Upper lobe of right lung (tissue), 1 donor: ENCODE measurements at regions not wholly inside any gene's neighbourhood (a gene's known extent, or its start where the extent isn't known, plus 50 kb on each side); places are given as distances from the start of the nearest gene placed in this dataset.

Experiments used
- ATAC-seq: fragments of 200-7000 bp; cut with Tn5 transposase; one replicate; pipeline ENCODE4 v1.9.1; 2020; ENCODE audit warnings: mild to moderate bottlenecking, moderate library complexity
- DNase-seq: peaks from one replicate; pipeline ENCODE4 v3.0.0-alpha.2; 2020
- H3K27ac ChIP-seq: fragments of 200-600 bp; one replicate; pipeline ENCODE4 v1.8.0; 2022
- H3K27me3 ChIP-seq: fragments of 200-600 bp; one replicate; pipeline ENCODE4 v1.8.0; 2022; ENCODE audit warnings: mild to moderate bottlenecking
- H3K36me3 ChIP-seq: fragments of 200-600 bp; one replicate; pipeline ENCODE4 v1.8.0; 2022
- H3K4me1 ChIP-seq: fragments of 200-600 bp; one replicate; pipeline ENCODE4 v1.8.0; 2022
- H3K4me3 ChIP-seq: fragments of 200-600 bp; one replicate; pipeline ENCODE4 v1.8.0; 2022; ENCODE audit warnings: mild to moderate bottlenecking
- H3K9me3 ChIP-seq: fragments of 200-600 bp; one replicate; pipeline ENCODE4 v1.8.0; 2022
- intact Hi-C: fragments of 100-400 bp; cut with DNase I; formaldehyde crosslinking; loops from one replicate; pipeline ENCODE4 v1.11.0; 2022
- TF ChIP-seq, protein P1 (sequence below): fragments of 200-600 bp; IDR thresholded peaks from one replicate; pipeline ENCODE4 v1.8.0; 2022; ENCODE audit warnings: antibody characterized with exemption
- donor health status: DM: no; HTN: yes; CAD: no; lungs with severe emphysema.

DNA sequence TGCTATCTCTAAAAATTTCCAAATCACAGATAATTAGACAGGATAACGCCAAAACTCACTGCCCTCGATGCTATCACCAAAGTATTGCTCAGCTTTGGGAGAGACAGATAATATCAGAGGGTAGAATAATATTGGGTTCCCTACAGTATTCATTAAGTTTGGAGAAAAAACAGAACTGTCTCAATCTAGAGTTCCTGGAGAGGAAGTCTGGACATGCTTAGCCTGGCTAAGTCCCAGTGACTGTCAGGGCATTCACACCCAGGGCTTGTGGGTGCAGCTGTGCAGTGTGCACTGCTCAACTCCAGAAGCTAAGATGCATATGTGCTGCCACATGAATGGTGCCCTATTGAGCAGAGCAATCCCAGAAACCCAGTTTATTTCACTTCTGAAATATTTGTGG, 459.6 kb upstream of the DPH6 start:
- ATAC-seq, result no peak
- Histone ChIP-seq H3K4me3 (no peak overlapping the region), H3K27ac (no peak overlapping the region), H3K36me3 (no peaks in the 10 kb centered on the region), H3K9me3 (no peaks in the 10 kb centered on the region), H3K27me3 (no peaks in the 10 kb centered on the region), H3K4me1 (no peaks in the 10 kb centered on the region)
- intact Hi-C loops, result no loop called here
- TF ChIP-seq, protein P1, sequence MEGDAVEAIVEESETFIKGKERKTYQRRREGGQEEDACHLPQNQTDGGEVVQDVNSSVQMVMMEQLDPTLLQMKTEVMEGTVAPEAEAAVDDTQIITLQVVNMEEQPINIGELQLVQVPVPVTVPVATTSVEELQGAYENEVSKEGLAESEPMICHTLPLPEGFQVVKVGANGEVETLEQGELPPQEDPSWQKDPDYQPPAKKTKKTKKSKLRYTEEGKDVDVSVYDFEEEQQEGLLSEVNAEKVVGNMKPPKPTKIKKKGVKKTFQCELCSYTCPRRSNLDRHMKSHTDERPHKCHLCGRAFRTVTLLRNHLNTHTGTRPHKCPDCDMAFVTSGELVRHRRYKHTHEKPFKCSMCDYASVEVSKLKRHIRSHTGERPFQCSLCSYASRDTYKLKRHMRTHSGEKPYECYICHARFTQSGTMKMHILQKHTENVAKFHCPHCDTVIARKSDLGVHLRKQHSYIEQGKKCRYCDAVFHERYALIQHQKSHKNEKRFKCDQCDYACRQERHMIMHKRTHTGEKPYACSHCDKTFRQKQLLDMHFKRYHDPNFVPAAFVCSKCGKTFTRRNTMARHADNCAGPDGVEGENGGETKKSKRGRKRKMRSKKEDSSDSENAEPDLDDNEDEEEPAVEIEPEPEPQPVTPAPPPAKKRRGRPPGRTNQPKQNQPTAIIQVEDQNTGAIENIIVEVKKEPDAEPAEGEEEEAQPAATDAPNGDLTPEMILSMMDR, result no peak
- DNase-seq, result no peak

- no peaks in the 10 kb centered on the region for H3K36me3 ChIP-seq
- intact Hi-C loops, result no loop called here
- no peaks in the 10 kb centered on the region for H3K27me3 ChIP-seq
- no peaks in the 10 kb centered on the region for H3K9me3 ChIP-seq
- no peak overlapping the region for H3K4me3 ChIP-seq
- H3K4me1 ChIP-seq, result no peaks in the 10 kb centered on the region
- ATAC-seq (no peak), DNase-seq (no peak)
- H3K27ac ChIP-seq, result no peak overlapping the region
- TF ChIP-seq, protein P1, result no peak
Measured at GRCh38 chr15:36007699-36008098, 461.7 kb upstream of the DPH6 start.

- ATAC-seq, result no peak
- no peak for DNase-seq
- Histone ChIP-seq H3K27me3 (no peaks in the 10 kb centered on the region), H3K27ac (no peak overlapping the region), H3K9me3 (no peaks in the 10 kb centered on the region), H3K4me3 (no peak overlapping the region), H3K4me1 (no peaks in the 10 kb centered on the region), H3K36me3 (no peaks in the 10 kb centered on the region)
- intact Hi-C loops, result no loop called here
- TF ChIP-seq, protein P1, result no peak
Measured at GRCh38 chr15:36008719-36009118, 462.8 kb upstream of the DPH6 start.

GRCh38 chr15:36024031-36024688, 478.2 kb upstream of the DPH6 start:
- H3K27me3 ChIP-seq, result no peaks in the 10 kb centered on the region
- intact Hi-C loops, result no loop called here
- ATAC-seq (no peak), DNase-seq (no peak)
- no peak overlapping the region for H3K4me3 ChIP-seq
- H3K9me3 ChIP-seq, result no peaks in the 10 kb centered on the region
- no peaks in the 10 kb centered on the region for H3K4me1 ChIP-seq
- TF ChIP-seq, protein P1, result no peak
- H3K27ac ChIP-seq, result no peak overlapping the region
- H3K36me3 ChIP-seq, result no peaks in the 10 kb centered on the region

DNA sequence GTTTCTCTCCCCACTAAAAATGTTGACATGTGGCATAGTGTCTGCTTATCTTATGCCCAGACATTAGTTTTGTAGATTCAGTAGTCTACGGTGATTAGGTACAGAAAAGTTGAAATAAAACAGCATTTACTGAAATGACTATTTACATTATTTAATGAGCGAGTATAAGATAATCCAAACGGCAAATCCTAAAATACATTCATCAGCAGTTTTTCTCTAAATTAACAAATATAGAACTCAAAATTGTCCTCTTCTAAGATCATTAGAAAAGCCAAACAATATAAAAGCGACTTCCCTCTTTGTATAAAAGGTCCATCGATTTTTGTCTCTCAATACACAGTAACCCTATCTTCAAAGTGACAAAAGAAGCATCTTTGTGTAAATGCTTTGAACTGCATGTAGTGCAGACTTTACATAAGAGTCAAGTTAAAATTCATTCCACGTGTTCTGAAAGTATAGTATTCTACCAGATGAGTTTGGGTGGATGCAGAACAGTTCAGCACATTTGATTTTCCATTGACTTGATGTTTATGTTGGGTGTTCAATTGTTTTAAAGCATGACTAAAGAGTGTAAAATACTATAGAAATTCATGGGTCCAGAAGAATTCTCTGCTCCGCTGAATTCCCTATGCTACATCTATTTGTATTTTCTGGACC, 480.8 kb upstream of the DPH6 start:
- H3K36me3 ChIP-seq, result no peaks in the 10 kb centered on the region
- intact Hi-C loops, result no loop called here
- DNase-seq (no peak), ATAC-seq (no peak)
- no peaks in the 10 kb centered on the region for H3K4me1 ChIP-seq
- no peaks in the 10 kb centered on the region for H3K27me3 ChIP-seq
- no peak overlapping the region for H3K4me3 ChIP-seq
- no peaks in the 10 kb centered on the region for H3K9me3 ChIP-seq
- TF ChIP-seq, protein P1, result no peak
- no peak overlapping the region for H3K27ac ChIP-seq
